ENCODE measurements at regions not wholly inside any gene's neighbourhood (a gene's known extent, or its start where the extent isn't known, plus 50 kb on each side); places are given as distances from the start of the nearest gene placed in this dataset.

- no peak overlapping the region for H2AFZ ChIP-seq (ENCODE audit: low read length)
- H3K79me2 ChIP-seq (ENCODE audit: insufficient read depth, low read length) = no peaks in the 10 kb centered on the region
- no peaks in the 10 kb centered on the region for H3K36me3 ChIP-seq (ENCODE audit: insufficient read depth, low read length)
- H3K27ac ChIP-seq (ENCODE audit: low read depth, low read length, poor library complexity, severe bottlenecking) = no peak overlapping the region
- H4K20me1 ChIP-seq (ENCODE audit: insufficient read depth, low read length) = no peaks in the 10 kb centered on the region
- TF ChIP-seq EZH2 (IDR thresholded peaks at IDR 0.05; ENCODE audit: borderline replicate concordance, low read length) (no peak), CTCF (IDR thresholded peaks at IDR 0.05; ENCODE audit: low read length) (no peak)
- no peak overlapping the region for H3K4me2 ChIP-seq (ENCODE audit: low read length)
- H3K4me3 ChIP-seq (ENCODE audit: low read depth, low read length, poor library complexity, severe bottlenecking) = no peak overlapping the region
- H3K4me1 ChIP-seq (ENCODE audit: insufficient read depth, low read length, severe bottlenecking) = no peaks in the 10 kb centered on the region
- H3F3A ChIP-seq (ENCODE audit: insufficient read depth, low read length) = no peaks in the 10 kb centered on the region
- H3K9me3 ChIP-seq (ENCODE audit: low read length) = no peaks in the 10 kb centered on the region
- H3K9me2 ChIP-seq (ENCODE audit: low read depth, low read length) = peaks cover 13% of the 10 kb centered on the region
- H3K27me3 ChIP-seq (ENCODE audit: insufficient read depth, low read length) = no peaks in the 10 kb centered on the region
- no peak overlapping the region for H3K9ac ChIP-seq (ENCODE audit: low read length)
Observed at GRCh38 chr3:164533275-164533674, 545.0 kb downstream of the SI start.

GRCh38 chr3:164526250-164526649 is 552.0 kb downstream of the SI start:
- TF ChIP-seq CTCF (IDR thresholded peaks at IDR 0.05; ENCODE audit: low read length) (no peak), EZH2 (IDR thresholded peaks at IDR 0.05; ENCODE audit: borderline replicate concordance, low read length) (no peak)
- H3K9ac ChIP-seq (ENCODE audit: low read length) = no peak overlapping the region

GRCh38 chr3:164524201-164524600 is 554.1 kb downstream of the SI start:
- Histone ChIP-seq H3K36me3 (ENCODE audit: insufficient read depth, low read length) (no peaks in the 10 kb centered on the region), H3K9me3 (ENCODE audit: low read length) (no peaks in the 10 kb centered on the region), H3K27me3 (ENCODE audit: insufficient read depth, low read length) (no peaks in the 10 kb centered on the region), H3K4me1 (ENCODE audit: insufficient read depth, low read length, severe bottlenecking) (no peaks in the 10 kb centered on the region), H2AFZ (ENCODE audit: low read length) (no peak overlapping the region), H3K9ac (ENCODE audit: low read length) (no peak overlapping the region), H4K20me1 (ENCODE audit: insufficient read depth, low read length) (no peaks in the 10 kb centered on the region), H3K4me2 (ENCODE audit: low read length) (no peak overlapping the region), H3K79me2 (ENCODE audit: insufficient read depth, low read length) (no peaks in the 10 kb centered on the region), H3K9me2 (ENCODE audit: low read depth, low read length) (0 out of 2 replicates have a peak, but pooled peaks cover 3% of the 10 kb centered on the region), H3F3A (ENCODE audit: insufficient read depth, low read length) (no peaks in the 10 kb centered on the region), H3K4me3 (ENCODE audit: low read depth, low read length, poor library complexity, severe bottlenecking) (no peak overlapping the region), H3K27ac (ENCODE audit: low read depth, low read length, poor library complexity, severe bottlenecking) (no peak overlapping the region)
- TF ChIP-seq EZH2 (IDR thresholded peaks at IDR 0.05; ENCODE audit: borderline replicate concordance, low read length) (no peak), CTCF (IDR thresholded peaks at IDR 0.05; ENCODE audit: low read length) (no peak)

More at GRCh38 chr3:164526250-164526649, 552.0 kb downstream of the SI start:
- Histone ChIP-seq H3K4me3 (ENCODE audit: low read depth, low read length, poor library complexity, severe bottlenecking) (no peak overlapping the region), H3K4me2 (ENCODE audit: low read length) (no peak overlapping the region), H3K4me1 (ENCODE audit: insufficient read depth, low read length, severe bottlenecking) (no peaks in the 10 kb centered on the region), H4K20me1 (ENCODE audit: insufficient read depth, low read length) (no peaks in the 10 kb centered on the region), H3F3A (ENCODE audit: insufficient read depth, low read length) (no peaks in the 10 kb centered on the region), H2AFZ (ENCODE audit: low read length) (no peak overlapping the region), H3K36me3 (ENCODE audit: insufficient read depth, low read length) (no peaks in the 10 kb centered on the region), H3K9me2 (ENCODE audit: low read depth, low read length) (peaks cover 11% of the 10 kb centered on the region), H3K27ac (ENCODE audit: low read depth, low read length, poor library complexity, severe bottlenecking) (no peak overlapping the region), H3K79me2 (ENCODE audit: insufficient read depth, low read length) (no peaks in the 10 kb centered on the region), H3K9me3 (ENCODE audit: low read length) (no peaks in the 10 kb centered on the region), H3K27me3 (ENCODE audit: insufficient read depth, low read length) (no peaks in the 10 kb centered on the region)
